HepG2 (cell line): ENCODE measurements at regions not wholly inside any gene's neighbourhood (a gene's known extent, or its start where the extent isn't known, plus 50 kb on each side); places are given as distances from the start of the nearest gene placed in this dataset.

ENCODE experiments used
- ATAC-seq: fragments of 200-7000 bp; cut with Tn5 transposase; 3 replicates; pipeline ENCODE4 v1.9.1; 2020; ENCODE audit warnings: mild to moderate bottlenecking, moderate library complexity
- BruUV-seq: library from RNA; stranded (reverse); fragments of 400-500 nt; replicated peaks from 2 replicates; lab custom pipeline; 2021; lab: Mats Ljungman, UMichigan
- CTCF ChIA-PET: fragments of 300-600 bp; formaldehyde crosslinking; extraction: SDS; loops from one replicate; lab custom pipeline; 2021; ENCODE audit warnings: low total read pairs, inconsistent platforms, low intra/inter-chr PET ratio; lab: Yijun Ruan, JAX
- POLR2A ChIA-PET: fragments of 350-600 bp; sonication (Branson Sonifier 250); formaldehyde crosslinking; loops from one replicate; lab custom pipeline; 2020; ENCODE audit warnings: antibody characterized with exemption, inconsistent platforms; lab: Yijun Ruan, JAX
- DNase-seq: peaks from one replicate; pipeline ENCODE4 v3.0.0-alpha.2; 2015; ENCODE audit warnings: low spot score
- FAIRE-seq: peaks from 3 replicates; lab custom pipeline; 2011; peaks lifted over from hg19 to GRCh38; lab: Jason Lieb, UNC
- H2AFZ ChIP-seq: one replicate; pipeline ENCODE4 v1.6.1; 2011; ENCODE audit warnings: low read length, inconsistent platforms
- H3K27ac ChIP-seq: fragments of 300-600 bp; 3 replicates; pipeline ENCODE4 v1.8.0; 2011; ENCODE audit warnings: mixed run types, mild to moderate bottlenecking, mixed read lengths, low read length, inconsistent platforms; ENCODE audit not compliant: insufficient read depth; ENCODE audit errors: extremely low read length
- H3K27me3 ChIP-seq, 2 experiments: fragments of 200-600 bp in 1 of 2; 2 replicates in 1 of 2; 3 replicates in 1 of 2; pipeline versions ENCODE4 v1.6.0 to v1.8.0; 2011; ENCODE audit warnings: low read length in 2 of 2, mild to moderate bottlenecking in 2 of 2, moderate library complexity in 2 of 2, inconsistent platforms in 1 of 2; ENCODE audit not compliant: insufficient read depth in 2 of 2, control insufficient read depth in 1 of 2
- H3K36me3 ChIP-seq, 2 experiments: fragments of 200-600 bp in 1 of 2; replicated peaks in 1 of 2; 2 replicates in 1 of 2; 3 replicates in 1 of 2; pipeline versions ENCODE4 v1.5.1 to v1.8.0; 2011; ENCODE audit warnings: low read length in 2 of 2, inconsistent platforms in 1 of 2; ENCODE audit not compliant: insufficient read depth in 2 of 2, control insufficient read depth in 1 of 2
- H3K4me1 ChIP-seq: 2 replicates; pipeline ENCODE4 v1.5.1; 2012; ENCODE audit warnings: low read length, inconsistent platforms; ENCODE audit not compliant: insufficient read depth
- H3K4me2 ChIP-seq: 2 replicates; pipeline ENCODE4 v1.6.0; 2011; ENCODE audit warnings: low read depth, low read length, inconsistent platforms
- H3K4me3 ChIP-seq, 3 experiments: fragments of 200-600 bp in 1 of 3; sonication (generic), shearing (Covaris generic) in 1 of 3; replicated peaks in 1 of 3; 2 replicates each; pipeline ENCODE4 v1.5.1; 2011 to 2016; ENCODE audit warnings: low read length in 3 of 3, inconsistent platforms in 2 of 3, low read depth in 2 of 3, mild to moderate bottlenecking in 2 of 3, control low read depth in 1 of 3, mixed read lengths in 1 of 3; ENCODE audit not compliant: insufficient read depth in 1 of 3
- H3K79me2 ChIP-seq: one replicate; pipeline ENCODE4 v1.6.1; 2011; ENCODE audit warnings: low read length, inconsistent platforms; ENCODE audit not compliant: insufficient read depth
- H3K9ac ChIP-seq: 2 replicates; pipeline ENCODE4 v1.6.0; 2011; ENCODE audit warnings: mild to moderate bottlenecking, low read depth, low read length, inconsistent platforms; ENCODE audit not compliant: insufficient read depth
- H3K9me3 ChIP-seq: 2 replicates; pipeline ENCODE4 v1.5.1; 2012; ENCODE audit warnings: mild to moderate bottlenecking, low read length
- H4K20me1 ChIP-seq: 2 replicates; pipeline ENCODE4 v1.6.0; 2011; ENCODE audit warnings: inconsistent platforms, mild to moderate bottlenecking, low read length, moderate library complexity; ENCODE audit not compliant: insufficient read depth
- BATF2 ChIP-seq: sonication (generic); formaldehyde crosslinking; IDR thresholded peaks from 2 replicates; pipeline ENCODE4 v1.8.0; 2022; ENCODE audit warnings: mild to moderate bottlenecking, missing genetic modification reagents, moderate library complexity
- CCAR2 ChIP-seq: fragments of 200-400 bp; formaldehyde crosslinking; optimal IDR thresholded peaks from 2 replicates; pipeline ENCODE3; 2018; ENCODE audit warnings: low read depth, mild to moderate bottlenecking, low read length, moderate library complexity
- KMT2B ChIP-seq: IDR thresholded peaks from 2 replicates; pipeline ENCODE4 v1.6.1; 2016; ENCODE audit warnings: missing genetic modification reagents, missing compliant biosample characterization
- NFE2 ChIP-seq: sonication (generic); formaldehyde crosslinking; IDR thresholded peaks from 2 replicates; pipeline ENCODE4 v1.4.0; 2020; ENCODE audit warnings: missing genetic modification reagents
- SRSF9 ChIP-seq: fragments of 200-400 bp; formaldehyde crosslinking; IDR thresholded peaks from 2 replicates; pipeline ENCODE4 v1.6.1; 2018; ENCODE audit warnings: borderline replicate concordance, mild to moderate bottlenecking, low read depth, low read length; ENCODE audit not compliant: insufficient read depth, poor library complexity, severe bottlenecking
- SSRP1 ChIP-seq: IDR thresholded peaks from 2 replicates; pipeline ENCODE4 v1.6.1; 2016; ENCODE audit warnings: control low read depth
- ZKSCAN1 ChIP-seq: fragments of 150-350 bp; IDR thresholded peaks from 2 replicates; pipeline ENCODE4 v1.6.1; 2014; ENCODE audit warnings: low read length
- ZNF441 ChIP-seq: sonication (generic); formaldehyde crosslinking; IDR thresholded peaks from 2 replicates; pipeline ENCODE4 v1.7.0; 2021; ENCODE audit warnings: missing genetic modification reagents, borderline replicate concordance
- ZNF460 ChIP-seq: sonication (generic); formaldehyde crosslinking; IDR thresholded peaks from 2 replicates; pipeline ENCODE4 v1.5.1; 2020; ENCODE audit warnings: missing genetic modification reagents, mild to moderate bottlenecking, borderline replicate concordance
- ZNF703 ChIP-seq: sonication (generic); formaldehyde crosslinking; IDR thresholded peaks from 2 replicates; pipeline ENCODE4 v1.5.1; 2020; ENCODE audit warnings: missing genetic modification reagents, mild to moderate bottlenecking, moderate library complexity, borderline replicate concordance
- WGBS: methylation state at CpG from one replicate; pipeline ENCODE4 v1.1.6; 2017; ENCODE audit warnings: low lambda C conversion rate; 5-methylcytosine and 5-hydroxymethylcytosine counted together
- in situ Hi-C: cut with HindIII; loops from 2 replicates; pipeline ENCODE4 v1.10.0; 2017; ENCODE audit warnings: low pct_unique_long_range_greater_than_20kb; ENCODE audit not compliant: extremely low pct_ligation_motif_present
- intact Hi-C: fragments of 100-400 bp; cut with micrococcal nuclease; formaldehyde crosslinking; loops from one replicate; pipeline ENCODE4 v1.10.0; 2022; ENCODE audit not compliant: unreplicated experiment
- TF ChIP-seq, protein P1 (sequence below): IDR thresholded peaks from 2 replicates; pipeline ENCODE4 v1.6.1; 2016; ENCODE audit warnings: mild to moderate bottlenecking, missing biosample characterization, missing genetic modification reagents
- TF ChIP-seq, protein P2 (sequence below): sonication (generic); formaldehyde crosslinking; IDR thresholded peaks from 2 replicates; pipeline ENCODE4 v1.4.0; 2020; ENCODE audit warnings: missing genetic modification reagents

DNA sequence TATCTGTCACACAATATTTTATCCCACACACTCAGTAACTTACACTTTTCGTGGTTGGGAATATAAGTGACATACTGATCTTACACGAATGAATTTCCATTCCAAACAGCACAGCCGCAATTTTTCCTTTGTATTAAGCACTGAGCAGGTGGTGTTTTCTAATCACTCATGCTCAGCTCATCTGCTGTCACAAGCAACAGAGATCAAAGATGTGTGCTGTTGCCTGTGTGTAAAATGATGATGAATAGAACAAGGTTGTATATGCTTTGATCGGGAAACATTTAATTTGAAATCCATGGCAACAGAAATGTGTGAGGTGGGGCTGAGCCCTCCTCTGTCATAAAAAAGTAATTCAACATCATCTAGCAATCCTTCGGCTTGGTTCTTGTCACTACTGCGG is 927.7 kb upstream of the MBL2 start (continued):
- TF ChIP-seq NFE2 (CRISPR knock-in tag): no peak
- TF ChIP-seq SRSF9: no peak
- TF ChIP-seq ZNF441 (CRISPR knock-in tag): no peak
- no peak for TF ChIP-seq ZNF460 (CRISPR knock-in tag)
- TF ChIP-seq ZNF703: no peak
- no peak for TF ChIP-seq KMT2B

DNA sequence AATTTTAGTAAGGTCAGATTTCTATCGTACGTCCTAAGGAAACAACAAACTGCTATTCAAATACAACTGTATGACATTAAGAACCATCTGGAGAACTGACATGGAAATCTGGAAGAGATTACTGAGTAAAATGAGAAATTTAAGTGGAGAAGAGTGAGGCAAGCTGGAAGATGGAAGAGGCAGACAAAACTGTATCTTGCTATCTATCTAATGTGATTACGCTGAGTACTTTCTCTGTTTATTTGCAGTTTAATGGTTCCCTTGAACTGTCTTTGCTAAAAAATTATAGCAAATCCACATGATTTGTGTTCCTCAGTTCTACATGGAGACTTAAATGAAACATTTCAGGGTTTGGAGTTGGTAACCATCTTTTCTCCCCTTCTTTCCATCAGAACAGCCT is 927.1 kb upstream of the MBL2 start:
- ChIA-PET POLR2A (no interaction called here), CTCF (no interaction called here)
- no peak for FAIRE-seq
- H3K27ac ChIP-seq: no peak overlapping the region
- no peaks in the 10 kb centered on the region for H3K79me2 ChIP-seq
- no peaks in the 10 kb centered on the region for H4K20me1 ChIP-seq
- no peak overlapping the region for H2AFZ ChIP-seq
- no peaks in the 10 kb centered on the region for H3K9me3 ChIP-seq
- DNase-seq: no peak
- H3K4me1 ChIP-seq: no peaks in the 10 kb centered on the region
- no peak overlapping the region for H3K4me3 ChIP-seq
- in situ Hi-C loops: no loop called here
- no TSS peak for BruUV-seq
- no peak for ATAC-seq
- no peak overlapping the region for H3K4me2 ChIP-seq
- H3K36me3 ChIP-seq: no peaks in the 10 kb centered on the region
- WGBS: 54% methylated on average over 3 of the region's 3 CpGs
- intact Hi-C loops: no loop called here
- H3K27me3 ChIP-seq: no peaks in the 10 kb centered on the region
- no peak overlapping the region for H3K9ac ChIP-seq
- no peak for TF ChIP-seq ZKSCAN1
- no peak for TF ChIP-seq CCAR2
- no peak for TF ChIP-seq SSRP1 (CRISPR knock-in tag)
- TF ChIP-seq BATF2 (CRISPR knock-in tag): no peak
- TF ChIP-seq, protein P1, sequence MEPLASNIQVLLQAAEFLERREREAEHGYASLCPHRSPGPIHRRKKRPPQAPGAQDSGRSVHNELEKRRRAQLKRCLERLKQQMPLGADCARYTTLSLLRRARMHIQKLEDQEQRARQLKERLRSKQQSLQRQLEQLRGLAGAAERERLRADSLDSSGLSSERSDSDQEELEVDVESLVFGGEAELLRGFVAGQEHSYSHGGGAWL (CRISPR knock-in tag): no peak
- TF ChIP-seq, protein P2, sequence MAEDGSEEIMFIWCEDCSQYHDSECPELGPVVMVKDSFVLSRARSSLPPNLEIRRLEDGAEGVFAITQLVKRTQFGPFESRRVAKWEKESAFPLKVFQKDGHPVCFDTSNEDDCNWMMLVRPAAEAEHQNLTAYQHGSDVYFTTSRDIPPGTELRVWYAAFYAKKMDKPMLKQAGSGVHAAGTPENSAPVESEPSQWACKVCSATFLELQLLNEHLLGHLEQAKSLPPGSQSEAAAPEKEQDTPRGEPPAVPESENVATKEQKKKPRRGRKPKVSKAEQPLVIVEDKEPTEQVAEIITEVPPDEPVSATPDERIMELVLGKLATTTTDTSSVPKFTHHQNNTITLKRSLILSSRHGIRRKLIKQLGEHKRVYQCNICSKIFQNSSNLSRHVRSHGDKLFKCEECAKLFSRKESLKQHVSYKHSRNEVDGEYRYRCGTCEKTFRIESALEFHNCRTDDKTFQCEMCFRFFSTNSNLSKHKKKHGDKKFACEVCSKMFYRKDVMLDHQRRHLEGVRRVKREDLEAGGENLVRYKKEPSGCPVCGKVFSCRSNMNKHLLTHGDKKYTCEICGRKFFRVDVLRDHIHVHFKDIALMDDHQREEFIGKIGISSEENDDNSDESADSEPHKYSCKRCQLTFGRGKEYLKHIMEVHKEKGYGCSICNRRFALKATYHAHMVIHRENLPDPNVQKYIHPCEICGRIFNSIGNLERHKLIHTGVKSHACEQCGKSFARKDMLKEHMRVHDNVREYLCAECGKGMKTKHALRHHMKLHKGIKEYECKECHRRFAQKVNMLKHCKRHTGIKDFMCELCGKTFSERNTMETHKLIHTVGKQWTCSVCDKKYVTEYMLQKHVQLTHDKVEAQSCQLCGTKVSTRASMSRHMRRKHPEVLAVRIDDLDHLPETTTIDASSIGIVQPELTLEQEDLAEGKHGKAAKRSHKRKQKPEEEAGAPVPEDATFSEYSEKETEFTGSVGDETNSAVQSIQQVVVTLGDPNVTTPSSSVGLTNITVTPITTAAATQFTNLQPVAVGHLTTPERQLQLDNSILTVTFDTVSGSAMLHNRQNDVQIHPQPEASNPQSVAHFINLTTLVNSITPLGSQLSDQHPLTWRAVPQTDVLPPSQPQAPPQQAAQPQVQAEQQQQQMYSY (CRISPR knock-in tag): no peak
